DOHH2 (cell line): ENCODE measurements at regions not wholly inside any gene's neighbourhood (a gene's known extent, or its start where the extent isn't known, plus 50 kb on each side); places are given as distances from the start of the nearest gene placed in this dataset.

Experiments used
- CTCF ChIP-seq: fragments of 200-600 bp; sonication (generic); IDR thresholded peaks from one replicate; pipeline ENCODE4 v1.5.1; 2014; ENCODE audit warnings: antibody characterized with exemption, mild to moderate bottlenecking, low read depth, low read length; ENCODE audit not compliant: poor library complexity, severe bottlenecking
- EZH2phosphoT487 ChIP-seq: fragments of 200-600 bp; sonication (generic); IDR thresholded peaks from 2 replicates; pipeline ENCODE4 v1.6.1; 2017; ENCODE audit warnings: borderline replicate concordance, mild to moderate bottlenecking, antibody characterized with exemption, low read length, moderate library complexity, mixed read lengths

GRCh38 chr7:47672271-47672791, 90.4 kb upstream of the TNS3 start:
- TF ChIP-seq CTCF (no peak), EZH2phosphoT487 (no peak)
